Keratinocyte (primary cell): ENCODE measurements at regions not wholly inside any gene's neighbourhood (a gene's known extent, or its start where the extent isn't known, plus 50 kb on each side); places are given as distances from the start of the nearest gene placed in this dataset.

Experiments used
- EZH2 ChIP-seq: IDR thresholded peaks from one replicate; pipeline ENCODE4 v1.6.1; 2012; ENCODE audit warnings: inconsistent platforms, mild to moderate bottlenecking, low read length, moderate library complexity
- TF ChIP-seq, protein P1 (sequence below), 3 experiments: IDR thresholded peaks in 1 of 3; conservative IDR thresholded peaks in 1 of 3; optimal IDR thresholded peaks in 1 of 3; 2 replicates in 2 of 3; 3 replicates in 1 of 3; pipeline versions ENCODE3 to v1.5.1; 2011; ENCODE audit warnings: low read length in 3 of 3, mild to moderate bottlenecking in 3 of 3, moderate library complexity in 2 of 3, control low read depth in 1 of 3, inconsistent platforms in 1 of 3; ENCODE audit not compliant: insufficient read depth in 2 of 3; ENCODE audit errors: extremely low read depth in 1 of 3

GRCh38 chr6:140052736-140053729 lies 678.6 kb upstream of the CITED2 start:
- TF ChIP-seq, protein P1, sequence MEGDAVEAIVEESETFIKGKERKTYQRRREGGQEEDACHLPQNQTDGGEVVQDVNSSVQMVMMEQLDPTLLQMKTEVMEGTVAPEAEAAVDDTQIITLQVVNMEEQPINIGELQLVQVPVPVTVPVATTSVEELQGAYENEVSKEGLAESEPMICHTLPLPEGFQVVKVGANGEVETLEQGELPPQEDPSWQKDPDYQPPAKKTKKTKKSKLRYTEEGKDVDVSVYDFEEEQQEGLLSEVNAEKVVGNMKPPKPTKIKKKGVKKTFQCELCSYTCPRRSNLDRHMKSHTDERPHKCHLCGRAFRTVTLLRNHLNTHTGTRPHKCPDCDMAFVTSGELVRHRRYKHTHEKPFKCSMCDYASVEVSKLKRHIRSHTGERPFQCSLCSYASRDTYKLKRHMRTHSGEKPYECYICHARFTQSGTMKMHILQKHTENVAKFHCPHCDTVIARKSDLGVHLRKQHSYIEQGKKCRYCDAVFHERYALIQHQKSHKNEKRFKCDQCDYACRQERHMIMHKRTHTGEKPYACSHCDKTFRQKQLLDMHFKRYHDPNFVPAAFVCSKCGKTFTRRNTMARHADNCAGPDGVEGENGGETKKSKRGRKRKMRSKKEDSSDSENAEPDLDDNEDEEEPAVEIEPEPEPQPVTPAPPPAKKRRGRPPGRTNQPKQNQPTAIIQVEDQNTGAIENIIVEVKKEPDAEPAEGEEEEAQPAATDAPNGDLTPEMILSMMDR (optimal IDR thresholded peaks at IDR 0.05 in 1 of 3, IDR thresholded peaks at IDR 0.05 in 1 of 3, conservative IDR thresholded peaks at IDR 0.05 in 1 of 3; ENCODE audit: extremely low read depth in 1 of 3, insufficient read depth in 2 of 3, low read length in 3 of 3): peak; percentile 47 to 59 (median 59)
- no peak for TF ChIP-seq EZH2
